Fibroblast of gingiva (primary cell): ENCODE measurements at regions not wholly inside any gene's neighbourhood (a gene's known extent, or its start where the extent isn't known, plus 50 kb on each side); places are given as distances from the start of the nearest gene placed in this dataset.

Experiments
- DNase-seq: peaks from one replicate; pipeline ENCODE4 v3.0.0-alpha.2; 2011; ENCODE audit warnings: low read depth

GRCh38 chr4:159035570-159035969 lies 67.3 kb upstream of the RAPGEF2 start:
- DNase-seq = no peak

GRCh38 chr4:159038536-159038935 lies 64.3 kb upstream of the RAPGEF2 start:
- DNase-seq = no peak

DNA sequence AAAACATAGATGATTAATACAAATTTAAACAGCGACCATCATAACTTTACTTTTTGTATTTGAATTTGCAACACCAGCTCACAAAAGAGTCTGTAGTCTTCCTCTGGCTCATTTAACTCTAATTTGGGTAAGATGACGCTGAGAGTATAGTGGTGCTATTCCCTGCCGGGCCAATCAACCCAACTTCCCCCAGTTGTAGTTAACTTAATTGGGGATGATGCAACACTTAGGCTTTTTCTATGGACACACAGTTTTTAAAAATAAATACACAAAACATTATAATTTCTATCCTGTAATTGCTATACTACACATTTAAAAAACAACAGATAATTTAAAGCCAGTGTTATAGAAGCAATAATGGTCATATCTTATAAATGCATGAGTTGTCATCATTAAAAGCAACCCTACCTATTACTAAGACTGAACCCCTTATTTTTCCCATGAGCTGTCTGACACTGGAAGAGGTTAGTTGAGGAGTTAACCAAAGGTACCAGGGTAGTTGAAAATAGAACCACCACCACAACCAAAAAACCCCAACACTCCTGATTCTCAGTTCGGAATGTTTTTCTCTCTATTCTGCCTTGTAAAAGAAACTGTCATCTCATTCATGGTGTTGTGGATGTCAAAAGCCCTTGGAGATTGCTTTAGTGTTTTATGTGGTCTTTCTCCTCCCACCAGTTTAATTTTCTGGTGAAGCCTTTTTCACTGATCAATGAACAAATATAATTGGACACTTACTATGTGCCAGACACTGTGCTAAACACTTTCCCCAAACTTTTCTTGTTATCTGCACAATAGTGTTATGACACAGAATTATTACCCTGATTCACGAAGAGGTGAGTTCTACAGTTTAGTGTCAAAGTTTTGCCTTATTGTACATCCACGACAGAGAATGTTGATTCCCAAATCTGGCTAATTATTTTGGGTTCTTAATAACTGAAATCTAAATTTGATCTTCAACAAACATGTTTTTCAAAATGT lies 61.5 kb upstream of the RAPGEF2 start:
- no peak for DNase-seq

DNA sequence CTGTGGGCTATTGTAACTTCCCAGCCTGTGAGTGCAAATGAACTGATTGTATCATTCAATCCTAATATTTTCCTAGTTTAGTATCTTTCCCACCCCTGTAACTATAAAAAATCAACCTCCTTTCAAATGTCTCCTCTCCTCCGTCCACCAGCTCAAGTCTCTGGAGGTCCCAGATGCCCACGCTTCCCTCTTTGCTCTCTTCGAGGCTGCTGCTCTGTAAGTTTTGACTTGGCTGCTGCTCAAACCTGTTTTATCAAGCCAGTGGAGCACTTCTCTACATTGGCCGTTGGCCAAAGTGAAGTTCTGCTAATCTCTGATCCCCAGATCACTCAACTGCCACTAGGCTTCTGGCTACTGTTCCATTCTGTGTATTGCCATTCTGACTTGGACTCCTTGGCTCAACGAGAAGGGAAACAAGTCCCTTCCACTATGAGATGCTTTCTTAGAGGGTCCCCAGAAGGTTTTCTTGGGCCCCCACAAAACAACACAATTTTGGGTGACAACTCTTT lies 60.7 kb upstream of the RAPGEF2 start:
- DNase-seq = no peak

- DNase-seq = no peak
Measured at GRCh38 chr4:159042868-159043267, 60.0 kb upstream of the RAPGEF2 start.

- no peak for DNase-seq
Measured at GRCh38 chr4:159043861-159044260, 59.0 kb upstream of the RAPGEF2 start.

DNA sequence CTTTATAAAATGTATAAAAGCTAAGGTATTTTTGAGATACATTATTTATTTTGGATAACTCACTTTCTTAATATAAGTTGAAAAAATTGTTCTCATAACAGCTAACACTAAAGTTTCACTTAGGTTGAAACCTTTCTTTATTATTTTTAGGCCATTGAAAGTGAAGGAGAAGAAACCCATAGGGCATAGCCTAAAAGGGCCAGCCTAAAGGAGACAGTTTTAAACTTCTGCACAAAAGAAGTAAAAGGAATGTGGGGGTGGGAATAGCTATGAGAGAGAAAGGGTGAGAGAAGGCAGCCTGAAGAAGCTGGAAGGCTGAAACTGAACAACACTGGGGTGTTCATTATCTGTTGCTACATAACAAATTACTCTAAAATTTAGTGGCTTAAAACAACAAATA lies 57.6 kb upstream of the RAPGEF2 start:
- no peak for DNase-seq

DNA sequence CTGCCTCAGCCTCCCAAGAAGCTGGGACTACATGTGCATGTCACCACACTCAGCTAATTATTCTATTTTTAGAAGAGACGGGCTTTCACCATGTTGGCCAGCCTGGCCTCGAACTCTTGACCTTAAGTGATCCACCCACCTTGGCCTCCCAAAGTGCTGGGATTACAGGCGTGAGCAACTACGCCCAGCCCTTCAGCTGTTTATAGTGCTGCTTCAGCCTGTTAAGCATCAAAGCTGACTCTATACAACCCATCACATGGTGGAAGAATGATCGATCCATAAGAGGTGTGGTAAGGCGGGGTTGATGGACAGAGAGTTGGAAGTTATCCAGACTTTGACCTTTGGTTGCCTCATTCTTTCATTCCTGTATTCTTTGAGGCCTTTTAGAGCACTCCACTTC lies 56.2 kb upstream of the RAPGEF2 start:
- no peak for DNase-seq

DNA sequence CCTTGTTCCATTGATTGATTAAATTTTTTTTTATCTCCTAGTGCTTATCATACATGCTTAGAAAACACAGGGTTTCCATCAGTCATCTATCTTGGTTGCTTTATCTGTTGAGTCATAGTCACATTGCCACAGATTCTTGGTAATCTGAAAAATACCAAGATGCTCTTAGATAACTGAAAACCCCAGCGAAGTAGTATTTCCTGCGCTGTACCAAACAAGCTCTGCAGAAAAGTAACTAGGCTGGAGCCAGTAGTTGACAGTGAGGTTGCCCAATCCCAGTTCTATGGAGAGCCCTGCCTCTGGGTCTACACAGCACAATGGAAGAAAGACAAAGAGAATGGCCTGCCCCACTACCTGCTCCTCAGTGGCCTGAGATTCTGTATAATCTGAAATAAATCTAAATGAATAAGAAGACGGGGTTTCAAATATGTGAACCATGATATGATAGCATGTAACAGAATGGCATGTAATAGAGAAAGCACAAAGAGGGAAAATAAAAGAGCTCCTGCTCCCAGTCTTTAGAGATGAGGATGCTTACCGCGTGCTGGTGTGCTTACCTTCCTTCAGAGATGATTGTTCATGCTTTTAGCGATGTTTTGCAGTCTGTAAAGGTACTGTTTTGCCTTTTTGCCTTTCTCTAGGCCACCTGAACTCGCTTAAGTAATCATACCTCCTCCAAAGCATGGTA lies 55.3 kb upstream of the RAPGEF2 start:
- no peak for DNase-seq

DNA sequence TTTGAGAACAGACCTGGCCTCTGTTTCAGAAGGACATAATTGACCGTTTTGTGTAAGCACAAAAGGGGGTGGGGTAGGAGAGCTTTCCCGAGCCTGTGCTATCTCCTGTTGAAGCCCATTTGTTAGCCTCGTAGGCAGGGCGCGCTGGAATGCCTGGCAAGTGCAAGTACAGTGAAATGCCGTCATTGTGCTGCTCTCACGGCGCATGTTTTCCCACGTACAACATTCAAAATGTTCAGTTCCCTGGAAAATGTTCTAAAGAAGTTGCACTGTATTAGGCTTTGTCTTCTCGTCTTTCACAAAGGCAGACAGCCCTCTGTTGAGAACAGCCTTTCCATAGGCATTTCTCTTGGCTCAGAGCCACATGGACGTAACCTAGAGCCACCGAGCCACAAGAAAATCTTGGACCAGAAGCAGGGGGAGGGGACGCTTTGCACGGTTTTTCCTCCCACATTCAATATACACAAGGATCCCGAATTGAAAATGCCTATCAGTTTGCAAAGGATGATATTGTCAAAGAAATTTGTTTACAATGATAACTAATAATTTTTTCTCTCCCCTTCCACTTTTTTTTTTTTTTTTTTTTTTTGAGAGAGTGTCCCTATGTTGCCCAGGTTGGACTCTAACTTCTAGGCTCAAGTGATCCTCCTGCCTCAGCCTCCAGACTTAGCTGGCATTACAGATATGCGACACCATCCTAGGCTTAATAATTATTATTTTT lies 54.6 kb upstream of the RAPGEF2 start:
- peak; percentile 50 for DNase-seq

DNA sequence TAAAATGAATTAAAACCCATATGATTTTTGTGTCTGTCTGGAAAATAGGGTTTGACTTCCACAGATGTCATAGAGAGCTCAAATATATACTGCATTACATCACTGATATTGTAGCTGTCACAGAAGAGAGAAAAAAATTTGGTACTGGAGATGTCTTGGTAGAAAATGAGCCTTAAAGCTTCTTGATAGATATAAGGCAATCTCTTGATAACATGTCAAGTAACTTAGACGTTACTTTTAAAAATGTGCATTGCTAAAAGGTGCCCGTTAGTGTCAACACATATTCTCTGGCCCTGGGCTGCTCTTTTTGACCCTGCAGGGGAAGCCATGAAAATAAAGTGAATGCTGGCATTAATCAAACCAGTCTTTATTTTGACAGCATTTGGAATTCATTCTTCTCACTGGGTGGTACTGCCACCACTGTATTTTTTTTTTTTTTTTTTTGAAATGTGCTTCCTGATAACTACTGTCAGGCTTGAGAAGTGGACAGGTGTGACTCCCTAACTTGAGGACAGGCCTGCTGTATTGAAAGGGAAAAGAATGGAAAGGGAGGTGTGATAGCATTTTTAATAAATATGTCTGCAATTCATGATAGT lies 53.0 kb upstream of the RAPGEF2 start:
- no peak for DNase-seq

GRCh38 chr4:159051245-159052071 lies 51.4 kb upstream of the RAPGEF2 start:
- no peak for DNase-seq

GRCh38 chr4:159052315-159052714 lies 50.6 kb upstream of the RAPGEF2 start:
- DNase-seq = no peak
